GM12878 (cell line): ENCODE measurements at regions not wholly inside any gene's neighbourhood (a gene's known extent, or its start where the extent isn't known, plus 50 kb on each side); places are given as distances from the start of the nearest gene placed in this dataset.
A peak's percentile ranks its signal among the peaks of the same experiment; 100 is the strongest.

ENCODE experiments used
- ATAC-seq: fragments of 200-7000 bp; cut with Tn5 transposase; 3 replicates; pipeline ENCODE4 v1.9.1; 2020; ENCODE audit warnings: mild to moderate bottlenecking, moderate library complexity
- BruUV-seq: library from RNA; stranded (reverse); fragments of 400-500 nt; replicated peaks from 2 replicates; lab custom pipeline; 2021; lab: Mats Ljungman, UMichigan
- CTCF ChIA-PET: fragments of 300-600 bp; sonication (Branson Sonifier 250); formaldehyde crosslinking; extraction: SDS; loops from one replicate; lab custom pipeline; 2021; ENCODE audit warnings: inconsistent platforms; lab: Yijun Ruan, JAX
- POLR2A ChIA-PET: fragments of 350-600 bp; formaldehyde crosslinking; extraction: SDS; loops from one replicate; lab custom pipeline; 2021; ENCODE audit warnings: inconsistent platforms; lab: Charles Lee
- RAD21 ChIA-PET: fragments of 300-600 bp; sonication (Branson Sonifier 250); formaldehyde crosslinking; loops from one replicate; lab custom pipeline; 2023; ENCODE audit warnings: antibody characterized with exemption; ENCODE audit not compliant: unreplicated experiment; lab: Charles Lee
- SMC1A ChIA-PET: fragments of 300-600 bp; sonication (Branson Sonifier 250); formaldehyde crosslinking; loops from one replicate; lab custom pipeline; 2023; ENCODE audit not compliant: unreplicated experiment, uncharacterized antibody; lab: Charles Lee
- DNase-seq: peaks from one replicate; pipeline ENCODE4 v3.0.0-alpha.2; 2011; ENCODE audit warnings: low read depth, low spot score
- FAIRE-seq: peaks from 3 replicates; lab custom pipeline; 2011; peaks lifted over from hg19 to GRCh38; lab: Jason Lieb, UNC
- H2AFZ ChIP-seq: 2 replicates; pipeline ENCODE4 v1.6.0; 2011; ENCODE audit warnings: low read depth, low read length, control low read depth; ENCODE audit not compliant: control insufficient read depth
- H3K27ac ChIP-seq: 2 replicates; pipeline ENCODE4 v1.5.1; 2011; ENCODE audit warnings: control low read depth; ENCODE audit not compliant: control insufficient read depth, insufficient read depth
- H3K27me3 ChIP-seq, 2 experiments: replicated peaks in 1 of 2; 2 replicates each; pipeline versions ENCODE4 v1.6.0 to v1.6.1; 2011; ENCODE audit warnings: low read length in 1 of 2; ENCODE audit not compliant: control insufficient read depth in 2 of 2, insufficient read depth in 2 of 2
- H3K36me3 ChIP-seq, 2 experiments: 2 replicates each; pipeline ENCODE4 v1.5.1; 2011; ENCODE audit warnings: low read length in 1 of 2; ENCODE audit not compliant: control insufficient read depth in 2 of 2, insufficient read depth in 2 of 2
- H3K4me1 ChIP-seq: 2 replicates; pipeline ENCODE4 v1.6.1; 2011; ENCODE audit warnings: mild to moderate bottlenecking, low read length, moderate library complexity, mixed read lengths; ENCODE audit not compliant: control insufficient read depth, insufficient read depth
- H3K4me2 ChIP-seq: 2 replicates; pipeline ENCODE4 v1.6.0; 2011; ENCODE audit warnings: control low read depth; ENCODE audit not compliant: control insufficient read depth, insufficient read depth
- H3K4me3 ChIP-seq: fragments of 200-600 bp; sonication (generic); 2 replicates; pipeline ENCODE4 v1.5.1; 2016
- H3K79me2 ChIP-seq: 2 replicates; pipeline ENCODE4 v1.6.0; 2011; ENCODE audit warnings: low read length; ENCODE audit not compliant: control insufficient read depth, insufficient read depth
- H3K9ac ChIP-seq: 2 replicates; pipeline ENCODE4 v1.8.0; 2011; ENCODE audit warnings: low read length, control low read depth, mixed read lengths; ENCODE audit not compliant: control insufficient read depth, insufficient read depth
- H3K9me3 ChIP-seq: replicated peaks from 3 replicates; pipeline ENCODE4 v1.5.1; 2011; ENCODE audit warnings: mild to moderate bottlenecking, low read length; ENCODE audit not compliant: control insufficient read depth, insufficient read depth
- H4K20me1 ChIP-seq: 2 replicates; pipeline ENCODE4 v1.6.0; 2011; ENCODE audit not compliant: control insufficient read depth, insufficient read depth
- MEF2A ChIP-seq: IDR thresholded peaks from 2 replicates; pipeline ENCODE4 v1.6.1; 2011; ENCODE audit warnings: low read depth, mild to moderate bottlenecking, low read length, moderate library complexity; ENCODE audit not compliant: insufficient read depth
- POLR2A ChIP-seq: IDR thresholded peaks from 2 replicates; pipeline ENCODE4 v1.6.1; 2011; ENCODE audit warnings: low read depth, mild to moderate bottlenecking, low read length
- RAD21 ChIP-seq: IDR thresholded peaks from 2 replicates; pipeline ENCODE4 v1.6.1; 2011; ENCODE audit warnings: mild to moderate bottlenecking, low read depth, low read length, moderate library complexity; ENCODE audit not compliant: insufficient read depth
- RB1 ChIP-seq: fragments of 450-650 bp; formaldehyde crosslinking; IDR thresholded peaks from 2 replicates; pipeline ENCODE4 v1.6.1; 2017; ENCODE audit warnings: mild to moderate bottlenecking, borderline replicate concordance
- RUNX3 ChIP-seq: IDR thresholded peaks from 2 replicates; pipeline ENCODE4 v1.6.1; 2012; ENCODE audit warnings: low read length, inconsistent platforms
- SMC3 ChIP-seq: IDR thresholded peaks from 2 replicates; pipeline ENCODE4 v1.6.1; 2011; ENCODE audit warnings: low read length, improper control_type of control experiment, borderline replicate concordance
- WGBS: methylation state at CpG from one replicate; pipeline ENCODE4 v1.1.6; 2016; ENCODE audit warnings: low lambda C conversion rate; ENCODE audit not compliant: insufficient replicate concordance, insufficient coverage; ENCODE audit errors: missing lambda C conversion rate; 5-methylcytosine and 5-hydroxymethylcytosine counted together
- in situ Hi-C: fragments of 300-500 bp; cut with MboI; formaldehyde crosslinking; loops from 9 replicates; pipeline ENCODE4 v1.14.3; 2018; ENCODE audit warnings: mixed read lengths
- intact Hi-C: fragments of 100-400 bp; cut with micrococcal nuclease; formaldehyde crosslinking; loops from one replicate; pipeline ENCODE4 v1.14.2; 2022; ENCODE audit not compliant: unreplicated experiment
- TF ChIP-seq, protein P1 (sequence below), 3 experiments: IDR thresholded peaks in 2 of 3; conservative IDR thresholded peaks in 1 of 3; 2 replicates each; pipeline ENCODE4 v1.5.1; 2011; ENCODE audit warnings: low read depth in 3 of 3, low read length in 3 of 3, mild to moderate bottlenecking in 3 of 3, control low read depth in 2 of 3, moderate library complexity in 2 of 3, inconsistent platforms in 1 of 3, mixed read lengths in 1 of 3; ENCODE audit not compliant: control insufficient read depth in 2 of 3, insufficient read depth in 1 of 3; ENCODE audit errors: extremely low read depth in 1 of 3

DNA sequence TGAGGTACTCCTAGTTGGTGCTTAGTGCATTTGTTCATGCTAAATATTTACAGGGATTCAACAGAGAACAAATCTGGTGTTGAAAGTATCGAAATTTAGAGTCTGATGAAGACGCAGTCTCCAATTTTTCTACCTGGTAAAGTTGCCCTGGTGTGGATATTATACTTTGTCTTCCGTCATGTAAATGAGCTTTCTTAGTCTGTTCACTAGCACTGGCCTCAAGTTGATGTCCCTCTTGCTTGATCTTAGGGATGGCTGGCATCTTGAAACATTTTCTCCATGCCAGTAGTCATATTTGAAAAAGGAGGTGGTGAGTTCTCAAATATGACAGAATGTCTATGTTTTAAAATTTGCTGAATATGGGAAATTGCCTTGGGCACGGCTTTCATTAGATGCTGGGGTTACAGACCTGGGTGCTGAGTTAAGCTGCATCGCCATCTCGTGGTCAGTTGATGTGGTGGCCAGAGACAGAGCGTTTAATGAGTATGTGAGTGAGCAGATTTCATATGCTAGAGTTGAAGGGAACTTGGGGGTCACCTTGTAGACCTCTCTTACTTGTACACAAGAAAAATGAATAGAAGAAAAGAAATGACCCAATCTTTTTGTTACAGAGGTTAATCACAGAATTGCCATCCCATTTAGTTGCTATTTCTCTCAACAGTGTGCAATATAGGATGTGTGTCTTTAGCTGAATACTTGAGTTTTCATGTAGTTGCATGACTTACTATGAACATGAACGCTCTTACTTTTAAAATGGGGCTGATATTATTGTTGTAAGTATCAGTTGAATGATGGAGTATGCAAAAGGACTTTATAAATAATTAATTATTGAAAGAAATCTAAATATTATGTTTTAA lies 172.8 kb upstream of the DCN start:
- WGBS: 16% methylated on average over 8 of the region's 8 CpGs
- peak; percentile 99 for ATAC-seq
- H3K27ac ChIP-seq: no peak overlapping the region
- CTCF ChIA-PET: interaction anchor here (0.7 to 3.2 kb wide), 14 partner anchors 9 to 1260 kb away, joined by 3 to 14 read pairs (median 4); partner anchors contain the start of gene LUM
- H3K4me1 ChIP-seq: no peaks in the 10 kb centered on the region
- RAD21 ChIA-PET: interaction anchor here (1.0 kb wide), 1 partner anchor 26 kb away, joined by 3 read pairs; no protein-coding TSS in a partner anchor
- H3K4me3 ChIP-seq: no peak overlapping the region
- peak; percentile 3 for DNase-seq
- intact Hi-C loops (loop anchor here (2.0 kb wide), 1 partner anchor 377 kb away; no protein-coding TSS in a partner anchor), in situ Hi-C loops (no loop called here)
- no peak overlapping the region for H3K4me2 ChIP-seq
- H3K79me2 ChIP-seq: no peaks in the 10 kb centered on the region
- H3K27me3 ChIP-seq: no peaks in the 10 kb centered on the region
- FAIRE-seq: peak; percentile 92
- no peaks in the 10 kb centered on the region for H3K9me3 ChIP-seq
- TF ChIP-seq MEF2A (no peak), RAD21 (peak; percentile 75), RUNX3 (peak; percentile 17; the same call in 1 of the 2 replicates), POLR2A (no peak), RB1 (0 out of 2 replicates have a peak, but pooled peaks have one; percentile 33), SMC3 (peak; percentile 70; the same call in 1 of the 2 replicates)
- TF ChIP-seq, protein P1, sequence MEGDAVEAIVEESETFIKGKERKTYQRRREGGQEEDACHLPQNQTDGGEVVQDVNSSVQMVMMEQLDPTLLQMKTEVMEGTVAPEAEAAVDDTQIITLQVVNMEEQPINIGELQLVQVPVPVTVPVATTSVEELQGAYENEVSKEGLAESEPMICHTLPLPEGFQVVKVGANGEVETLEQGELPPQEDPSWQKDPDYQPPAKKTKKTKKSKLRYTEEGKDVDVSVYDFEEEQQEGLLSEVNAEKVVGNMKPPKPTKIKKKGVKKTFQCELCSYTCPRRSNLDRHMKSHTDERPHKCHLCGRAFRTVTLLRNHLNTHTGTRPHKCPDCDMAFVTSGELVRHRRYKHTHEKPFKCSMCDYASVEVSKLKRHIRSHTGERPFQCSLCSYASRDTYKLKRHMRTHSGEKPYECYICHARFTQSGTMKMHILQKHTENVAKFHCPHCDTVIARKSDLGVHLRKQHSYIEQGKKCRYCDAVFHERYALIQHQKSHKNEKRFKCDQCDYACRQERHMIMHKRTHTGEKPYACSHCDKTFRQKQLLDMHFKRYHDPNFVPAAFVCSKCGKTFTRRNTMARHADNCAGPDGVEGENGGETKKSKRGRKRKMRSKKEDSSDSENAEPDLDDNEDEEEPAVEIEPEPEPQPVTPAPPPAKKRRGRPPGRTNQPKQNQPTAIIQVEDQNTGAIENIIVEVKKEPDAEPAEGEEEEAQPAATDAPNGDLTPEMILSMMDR (IDR thresholded peaks at IDR 0.05 in 2 of 3, conservative IDR thresholded peaks at IDR 0.05 in 1 of 3; ENCODE audit: control insufficient read depth in 2 of 3, extremely low read depth in 1 of 3, insufficient read depth in 1 of 3, low read depth in 3 of 3, low read length in 3 of 3): peak; percentile 68 to 82 (median 72); a peak in 5 of 6 replicates
- SMC1A ChIA-PET: interaction anchor here (0.5 to 1.8 kb wide), 8 partner anchors 9 to 394 kb away, joined by 3 to 4 read pairs (median 3); no protein-coding TSS in a partner anchor
- H3K9ac ChIP-seq: no peak overlapping the region
- H3K36me3 ChIP-seq: no peaks in the 10 kb centered on the region
- BruUV-seq: no TSS peak
- POLR2A ChIA-PET: no interaction called here
- no peak overlapping the region for H2AFZ ChIP-seq
- no peaks in the 10 kb centered on the region for H4K20me1 ChIP-seq
